ENCODE measurements at regions not wholly inside any gene's neighbourhood (a gene's known extent, or its start where the extent isn't known, plus 50 kb on each side); places are given as distances from the start of the nearest gene placed in this dataset.
"Not testable (repeated sequence)": the region's sequence is repeated elsewhere in the genome, so short reads cannot be mapped to it uniquely, and the experiment has no call there.

- no peak overlapping the region for H3K4me3 ChIP-seq (ENCODE audit: low read length)
- no peak for DNase-seq (ENCODE audit: low read depth)
- no peak for TF ChIP-seq CTCF (IDR thresholded peaks at IDR 0.05; ENCODE audit: insufficient read depth, low read depth, low read length, missing control alignments)
These were observed 75.9 kb upstream of the UBE2E2 start for GRCh38 chr3:23127196-23127595.

GRCh38 chr3:23128655-23129054 is 74.5 kb upstream of the UBE2E2 start:
- DNase-seq (ENCODE audit: low read depth), result no peak
- TF ChIP-seq CTCF (IDR thresholded peaks at IDR 0.05; ENCODE audit: insufficient read depth, low read depth, low read length, missing control alignments), result no peak

GRCh38 chr3:23129117-23129516 is 74.0 kb upstream of the UBE2E2 start:
- H3K4me3 ChIP-seq (ENCODE audit: low read length), result no peak overlapping the region
- DNase-seq (ENCODE audit: low read depth), result no peak
- TF ChIP-seq CTCF (IDR thresholded peaks at IDR 0.05; ENCODE audit: insufficient read depth, low read depth, low read length, missing control alignments), result no peak

More at GRCh38 chr3:23128655-23129054, 74.5 kb upstream of the UBE2E2 start:
- H3K4me3 ChIP-seq (ENCODE audit: low read length), result no peak overlapping the region

- H3K4me3 ChIP-seq (ENCODE audit: low read length), result peak overlapping the region; percentile 23
- peak; percentile 73 for DNase-seq (ENCODE audit: low read depth)
- TF ChIP-seq CTCF (IDR thresholded peaks at IDR 0.05; ENCODE audit: insufficient read depth, low read depth, low read length, missing control alignments), result no peak
These were observed 73.3 kb upstream of the UBE2E2 start for GRCh38 chr3:23129817-23130216.

- DNase-seq (ENCODE audit: low read depth), result no peak
- no peak for TF ChIP-seq CTCF (IDR thresholded peaks at IDR 0.05; ENCODE audit: insufficient read depth, low read depth, low read length, missing control alignments)
- H3K4me3 ChIP-seq (ENCODE audit: low read length), result no peak overlapping the region
These were observed 72.7 kb upstream of the UBE2E2 start for GRCh38 chr3:23130406-23130805.

- no peak for DNase-seq (ENCODE audit: low read depth)
- no peak for TF ChIP-seq CTCF (IDR thresholded peaks at IDR 0.05; ENCODE audit: insufficient read depth, low read depth, low read length, missing control alignments)
- H3K4me3 ChIP-seq (ENCODE audit: low read length), result no peak overlapping the region
These were observed 67.9 kb upstream of the UBE2E2 start for GRCh38 chr3:23135026-23135785.

GRCh38 chr3:23136054-23136453 is 67.1 kb upstream of the UBE2E2 start:
- DNase-seq (ENCODE audit: low read depth), result peak; percentile 54
- no peak overlapping the region for H3K4me3 ChIP-seq (ENCODE audit: low read length)
- TF ChIP-seq CTCF (IDR thresholded peaks at IDR 0.05; ENCODE audit: insufficient read depth, low read depth, low read length, missing control alignments), result no peak

GRCh38 chr3:23144051-23144450 is 59.1 kb upstream of the UBE2E2 start:
- H3K4me3 ChIP-seq (ENCODE audit: low read length); DNase-seq (ENCODE audit: low read depth): not testable (repeated sequence)

Measured in epithelial cell of esophagus (primary cell).